DMS114 treated with DMSO at 0.1 percent for 48 hours (cell line): ENCODE measurements at regions not wholly inside any gene's neighbourhood (a gene's known extent, or its start where the extent isn't known, plus 50 kb on each side); places are given as distances from the start of the nearest gene placed in this dataset.

Source experiments
- DNase-seq: peaks from one replicate; lab custom pipeline; 2025; ENCODE audit not compliant: unreplicated experiment; lab: John Stamatoyannopoulos, UW

DNA sequence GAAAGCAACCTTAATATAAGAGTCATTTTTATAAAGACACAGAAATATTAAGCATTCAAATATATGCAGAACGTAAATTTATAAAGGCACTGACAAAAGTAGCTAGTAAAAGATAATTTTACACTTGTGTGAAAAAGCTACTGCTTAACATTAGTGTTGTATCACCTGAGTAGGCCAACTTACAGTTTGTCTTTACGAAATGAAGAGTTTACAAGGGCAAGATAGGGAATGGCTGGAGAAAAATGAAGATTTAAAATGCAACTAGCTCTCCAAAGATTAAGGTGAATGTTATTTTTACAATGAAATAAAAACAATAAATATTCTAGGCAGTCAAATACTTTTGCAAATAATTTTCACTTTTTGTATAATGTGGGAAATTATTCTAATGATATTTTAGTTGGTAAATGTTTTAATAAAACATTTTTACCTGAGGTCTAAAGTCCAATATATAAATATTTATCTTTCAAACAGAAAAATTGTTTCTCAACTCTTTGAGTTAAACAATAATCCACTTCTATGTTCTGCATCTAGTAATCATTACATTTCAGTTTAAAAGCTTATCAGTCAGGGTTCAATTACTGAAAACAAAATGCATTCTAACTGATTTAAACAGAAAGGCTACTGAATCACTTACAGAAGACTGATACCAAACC lies 382.6 kb downstream of the IPMK start:
- DNase-seq, result no peak

DNA sequence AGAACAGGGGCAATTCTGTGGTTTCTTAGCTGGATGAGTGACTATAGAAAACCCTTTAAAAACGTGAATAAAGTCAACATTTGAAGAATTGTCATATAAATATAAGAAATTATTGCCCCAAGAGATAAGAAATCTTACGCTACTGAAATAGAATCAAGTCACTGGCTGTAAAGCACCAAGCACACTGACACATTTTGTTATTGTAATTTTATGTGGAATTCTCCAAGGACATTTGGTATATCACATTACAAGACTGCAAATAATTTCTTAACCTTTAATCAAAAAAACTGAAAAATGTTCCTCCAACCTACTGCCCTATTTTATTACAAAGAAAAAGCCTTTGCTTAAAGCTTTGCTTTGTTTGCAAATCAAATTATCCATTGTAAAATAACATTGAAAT lies 383.3 kb downstream of the IPMK start:
- no peak for DNase-seq

DNA sequence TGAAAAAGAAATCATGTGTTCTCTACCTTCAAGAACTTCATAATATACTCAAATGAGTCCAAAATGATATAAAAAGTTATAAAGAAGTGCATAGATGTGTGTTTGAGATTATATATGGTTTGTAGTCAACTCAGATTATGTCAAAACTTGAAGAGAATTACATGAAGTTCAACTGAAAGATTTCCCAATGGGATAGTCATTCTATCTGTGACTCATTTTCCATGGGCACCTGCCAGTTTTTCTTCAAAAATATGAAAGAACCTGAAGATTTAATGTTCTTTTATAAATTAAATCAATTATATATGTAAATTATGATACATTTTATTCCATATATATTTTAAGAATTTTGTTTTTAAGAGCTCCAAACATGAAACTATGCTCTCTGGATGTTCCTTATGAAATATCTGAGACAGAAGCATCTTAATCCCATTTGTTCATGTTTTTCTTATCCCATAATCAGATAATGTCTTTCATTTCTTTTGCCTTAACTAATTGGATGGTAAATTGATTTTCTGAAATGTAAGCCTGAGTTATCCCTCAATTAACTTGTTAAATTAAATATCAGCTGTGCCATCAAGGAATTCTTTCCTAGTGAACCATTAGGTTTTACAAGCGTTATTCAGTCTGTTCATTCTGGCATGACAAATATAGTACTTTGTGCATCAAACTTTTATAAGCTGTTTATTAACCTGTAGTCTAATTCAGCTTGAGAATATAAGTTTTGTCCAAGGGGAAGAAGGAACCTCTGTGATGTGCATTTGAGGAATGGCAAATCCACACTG lies 387.1 kb downstream of the IPMK start:
- DNase-seq, result no peak

DNA sequence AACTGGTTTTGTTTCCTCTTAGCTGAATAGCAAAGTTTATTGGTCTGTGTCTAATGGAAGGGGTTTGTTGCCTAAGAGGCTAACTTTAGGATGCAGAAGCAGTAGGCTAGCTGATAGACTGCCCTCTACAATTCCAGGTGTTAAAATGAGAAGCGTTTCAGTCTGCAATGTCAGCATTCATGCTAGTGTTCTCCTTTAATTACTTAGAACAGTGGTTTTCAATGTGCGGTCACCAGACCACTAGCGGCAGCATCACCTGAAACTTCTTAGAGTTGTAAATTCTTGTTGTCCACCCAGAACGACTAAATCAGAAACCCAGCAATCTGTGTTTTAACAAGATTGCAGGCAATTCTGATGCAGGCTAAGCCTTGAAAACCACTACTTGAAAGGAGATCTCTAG lies 392.9 kb downstream of the IPMK start:
- no peak for DNase-seq

DNA sequence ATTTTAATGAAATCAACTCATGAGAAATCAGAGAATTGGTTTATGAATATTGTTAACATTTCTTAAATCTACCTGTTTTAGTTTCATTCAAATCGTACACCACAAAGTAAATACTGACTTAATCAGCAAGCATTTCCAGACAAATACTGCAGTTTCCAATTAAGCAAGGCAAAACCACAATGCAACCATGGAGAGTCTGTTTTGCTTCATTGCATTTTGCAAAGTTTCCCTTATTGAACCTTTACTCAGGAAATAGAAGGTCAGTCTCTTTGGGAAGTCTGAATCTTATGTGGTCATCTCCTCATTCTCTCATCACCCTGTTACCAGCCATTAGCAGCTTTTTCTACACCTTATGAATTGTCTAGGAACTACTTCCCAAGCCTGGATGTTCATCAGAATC lies 400.5 kb downstream of the IPMK start:
- no peak for DNase-seq

DNA sequence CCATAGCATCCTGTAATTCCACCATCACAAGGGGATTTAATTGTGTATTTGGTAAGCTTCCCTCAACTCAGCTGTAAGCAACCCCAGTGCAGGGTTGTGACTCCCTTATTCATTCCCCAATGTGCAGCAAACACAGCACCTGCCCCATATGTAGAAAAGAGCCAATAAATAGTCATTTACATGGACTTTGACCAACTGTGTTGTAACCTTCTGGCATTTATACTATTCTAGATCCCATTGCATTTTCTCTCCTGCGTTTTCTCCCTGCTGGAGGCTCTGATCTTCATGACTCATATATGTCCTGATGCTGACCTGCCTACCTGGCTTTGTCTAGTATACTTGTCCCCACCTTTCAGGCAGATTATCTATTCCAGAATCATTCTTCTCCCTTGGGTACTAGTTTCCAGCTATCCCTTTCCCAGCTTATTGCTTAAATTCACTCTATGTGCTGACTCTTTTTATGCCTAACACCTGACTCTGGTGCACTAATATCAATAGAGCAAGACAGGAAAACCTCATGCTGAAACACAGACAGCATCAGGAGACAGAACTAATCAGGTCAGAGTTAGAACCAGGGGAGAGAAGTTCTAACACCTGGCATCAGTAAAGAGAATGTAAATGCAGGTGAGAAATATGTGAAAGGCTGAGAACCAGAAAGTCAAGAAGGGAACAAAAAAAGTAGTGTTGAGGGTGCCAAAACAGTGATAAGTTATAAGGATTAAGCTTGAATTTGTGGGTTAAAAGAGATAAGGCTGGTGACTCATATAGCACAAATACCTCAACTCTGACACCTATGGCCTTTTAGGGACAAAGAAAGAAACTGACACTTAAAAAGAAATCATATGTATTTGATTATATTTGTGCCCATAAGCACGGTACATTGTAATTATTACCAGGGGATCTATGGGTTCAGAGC lies 402.7 kb downstream of the IPMK start:
- no peak for DNase-seq

DNA sequence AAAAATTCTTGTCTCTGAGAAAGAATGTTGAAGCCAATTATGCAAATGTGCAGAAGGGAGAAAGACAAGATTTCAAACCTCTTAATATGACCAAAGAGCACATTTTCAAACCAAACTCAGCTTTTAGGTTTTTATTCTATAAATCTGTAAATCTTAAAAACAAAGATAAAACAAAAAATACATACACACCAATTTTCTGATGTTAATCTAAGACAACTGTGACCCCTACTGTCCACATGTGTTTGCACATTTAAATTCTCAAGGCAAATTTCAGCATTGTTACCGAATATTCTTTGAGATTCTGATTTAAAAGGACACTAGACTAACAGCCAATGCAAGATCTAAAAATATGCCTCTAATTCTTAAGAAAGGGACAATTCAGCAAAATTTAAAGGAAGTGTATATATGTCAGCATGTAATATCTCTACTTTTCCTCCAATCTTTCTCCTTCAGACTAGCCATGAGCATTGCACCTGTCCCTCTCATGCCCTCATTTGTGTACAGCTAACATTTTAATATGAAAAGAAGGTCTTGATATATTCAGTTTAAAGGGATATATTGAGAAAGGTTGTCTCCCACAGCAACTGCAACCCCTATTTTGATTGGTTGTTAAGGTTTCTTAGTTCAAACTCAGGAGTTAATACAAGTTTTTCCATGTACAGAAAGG lies 417.9 kb downstream of the IPMK start:
- DNase-seq, result no peak

DNA sequence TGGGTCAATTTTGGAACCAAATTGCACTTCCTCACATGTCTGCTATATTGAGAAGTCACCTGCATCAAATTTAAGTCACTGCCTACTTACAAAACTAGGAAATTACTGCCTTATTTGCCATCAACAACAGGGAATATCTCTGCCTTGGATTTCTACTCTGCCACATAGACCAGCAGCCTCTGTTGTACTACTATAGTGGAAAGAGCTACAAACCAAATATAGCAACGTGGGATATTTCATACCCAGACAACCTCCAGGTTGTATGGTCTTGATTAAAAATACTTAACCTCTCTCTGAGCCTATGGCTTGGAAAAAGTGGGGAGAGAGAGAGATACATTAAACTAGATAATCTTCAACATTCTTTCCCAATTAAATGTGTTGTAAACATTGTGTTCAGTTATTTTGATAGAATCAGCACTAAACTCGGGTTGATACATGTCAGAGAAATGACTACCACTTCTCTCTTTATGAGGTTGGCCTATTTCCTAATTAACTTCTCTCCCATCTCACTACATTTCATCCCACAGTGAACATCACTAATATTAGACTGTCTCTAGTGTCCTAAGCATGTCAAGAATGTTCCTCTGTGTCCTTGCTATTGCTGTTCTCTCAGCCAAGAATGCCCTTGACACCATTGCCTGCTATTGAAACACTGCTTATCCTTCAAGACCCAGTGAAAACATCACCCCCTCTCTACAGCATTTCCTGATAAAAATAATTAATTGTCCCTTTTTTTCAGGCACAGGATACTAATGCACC lies 421.2 kb downstream of the IPMK start:
- DNase-seq, result no peak

DNA sequence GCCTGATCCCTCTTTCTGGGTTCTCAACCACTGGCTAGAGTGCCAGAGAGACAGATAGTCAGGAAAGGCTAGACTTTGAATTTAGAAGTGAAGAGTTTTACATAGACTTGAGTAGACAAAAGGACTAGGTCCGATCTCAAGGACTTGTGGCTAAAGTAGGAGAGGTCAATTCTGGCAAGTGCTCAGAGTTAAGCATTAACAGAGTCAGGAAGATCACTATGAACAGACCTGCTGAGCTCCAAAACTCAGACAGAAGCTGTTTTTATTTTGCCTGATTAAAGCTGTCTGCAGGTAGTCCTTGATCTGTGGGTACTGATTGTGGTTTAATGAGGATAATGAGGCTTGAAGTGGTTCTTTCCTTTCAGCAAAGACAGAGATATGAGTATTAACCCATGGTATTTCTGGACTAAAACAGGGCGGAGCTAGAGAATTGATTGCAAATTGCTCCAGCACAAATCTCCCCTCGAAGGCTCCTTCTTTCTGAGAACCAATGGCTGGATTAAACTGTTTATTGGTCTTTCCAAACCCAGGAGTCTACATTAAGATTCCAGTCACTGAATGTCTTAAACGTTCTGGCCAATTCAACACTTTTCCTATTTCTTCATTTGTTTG lies 423.2 kb downstream of the IPMK start:
- no peak for DNase-seq

DNA sequence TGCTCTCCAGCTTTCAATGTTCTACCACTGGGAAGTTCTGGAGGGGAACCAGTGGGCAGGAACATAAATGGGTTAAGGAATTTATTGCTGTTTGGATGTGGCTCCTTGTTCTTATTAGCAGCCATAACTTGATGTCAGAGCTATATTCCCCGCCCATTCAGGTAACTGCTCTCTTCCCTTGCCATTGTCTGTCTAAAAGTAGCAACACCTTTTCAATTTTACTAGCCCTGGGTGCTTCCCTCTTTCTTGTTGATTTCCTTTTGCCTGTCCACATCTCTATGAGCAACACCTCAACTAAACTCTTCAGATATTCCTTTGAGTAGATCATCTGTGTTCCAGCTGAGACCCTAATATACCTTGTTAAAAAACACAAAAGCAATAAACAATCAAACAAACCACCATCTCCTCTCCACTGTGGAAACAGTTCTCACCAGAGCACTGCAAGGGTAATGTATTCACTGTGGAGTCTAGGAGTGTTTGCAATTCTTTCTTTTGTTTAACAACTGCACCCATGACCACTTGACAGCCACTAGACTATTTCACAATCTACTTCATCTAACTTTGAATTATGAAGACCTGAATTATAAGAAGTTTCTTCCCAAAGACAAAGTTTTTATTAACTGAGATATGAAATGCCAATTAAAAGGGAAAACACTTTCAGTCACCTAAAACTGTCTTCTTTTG lies 436.7 kb downstream of the IPMK start:
- DNase-seq, result no peak

DNA sequence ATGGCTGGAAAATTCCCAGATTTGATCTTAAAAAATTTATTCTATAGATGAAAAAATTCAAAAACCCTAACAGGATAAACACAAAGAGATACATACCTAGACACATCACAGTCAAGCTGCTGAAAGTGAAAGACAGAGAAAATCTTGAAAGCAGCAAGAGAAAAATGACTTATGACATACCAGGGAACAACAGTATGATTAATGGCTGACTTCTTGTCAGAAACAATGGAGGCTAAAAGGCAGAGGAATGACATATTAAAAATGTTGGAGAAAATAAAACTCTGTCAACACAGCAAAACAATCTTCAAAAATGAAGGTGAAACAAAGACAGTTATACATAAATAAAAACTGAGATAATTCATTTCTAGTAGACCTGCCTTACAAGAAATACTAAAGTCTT lies 442.7 kb downstream of the IPMK start:
- no peak for DNase-seq

DNA sequence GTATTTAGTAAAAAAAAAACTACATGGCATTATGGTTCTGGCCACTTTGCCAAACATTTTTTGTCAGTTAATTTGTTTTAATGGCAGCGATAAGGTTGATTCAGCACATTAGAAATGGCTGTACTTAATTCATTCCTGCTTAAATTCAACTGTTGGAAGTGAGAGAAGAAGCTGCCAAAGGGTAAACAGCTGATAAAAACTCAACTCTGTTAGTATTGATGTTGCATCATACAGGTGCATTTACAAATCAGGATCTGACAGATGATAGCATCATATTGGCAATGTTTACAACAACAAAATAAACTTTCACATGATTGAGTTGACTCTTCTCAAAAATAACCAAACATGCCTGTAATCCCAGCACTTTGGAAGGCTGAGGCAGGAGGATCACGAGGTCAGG lies 444.3 kb downstream of the IPMK start:
- DNase-seq, result no peak

DNA sequence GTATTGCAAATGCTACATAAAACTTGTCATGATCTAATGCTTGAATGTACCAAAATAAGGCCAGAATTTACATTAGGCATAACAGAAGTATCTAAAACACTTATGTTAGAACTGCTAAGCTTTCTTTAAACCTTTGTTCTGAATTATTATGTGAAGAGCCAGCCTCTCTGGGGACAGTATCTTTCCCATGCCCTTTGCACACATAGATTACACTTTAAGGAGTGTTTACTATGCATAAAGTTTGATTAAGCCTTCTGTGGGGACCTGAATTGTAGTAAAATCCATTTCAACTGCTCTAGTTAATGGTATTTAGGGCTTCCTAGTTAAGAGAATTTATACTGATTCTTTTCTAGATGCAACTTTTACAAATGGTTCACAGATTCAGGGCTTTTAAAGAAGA lies 444.7 kb downstream of the IPMK start:
- no peak for DNase-seq

DNA sequence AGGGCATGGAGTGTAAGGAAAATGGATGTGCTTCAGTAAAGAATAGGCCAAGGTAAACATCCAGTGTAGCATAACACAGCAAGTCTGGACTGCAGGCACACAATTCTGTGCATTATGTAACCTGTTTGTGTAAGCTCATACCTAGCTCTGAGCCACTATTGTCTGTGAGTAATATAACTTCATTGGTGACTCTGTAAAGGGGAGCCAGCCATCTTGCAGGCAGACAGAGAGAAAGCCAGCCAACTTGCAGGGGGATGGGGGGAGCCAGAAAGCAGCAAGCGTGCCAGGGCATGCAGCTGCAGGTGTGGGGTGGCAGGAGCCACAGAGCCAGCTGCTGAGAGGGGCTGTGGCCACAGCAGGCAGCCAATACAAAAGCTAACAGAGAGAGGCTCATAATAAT lies 449.2 kb downstream of the IPMK start:
- DNase-seq, result no peak

DNA sequence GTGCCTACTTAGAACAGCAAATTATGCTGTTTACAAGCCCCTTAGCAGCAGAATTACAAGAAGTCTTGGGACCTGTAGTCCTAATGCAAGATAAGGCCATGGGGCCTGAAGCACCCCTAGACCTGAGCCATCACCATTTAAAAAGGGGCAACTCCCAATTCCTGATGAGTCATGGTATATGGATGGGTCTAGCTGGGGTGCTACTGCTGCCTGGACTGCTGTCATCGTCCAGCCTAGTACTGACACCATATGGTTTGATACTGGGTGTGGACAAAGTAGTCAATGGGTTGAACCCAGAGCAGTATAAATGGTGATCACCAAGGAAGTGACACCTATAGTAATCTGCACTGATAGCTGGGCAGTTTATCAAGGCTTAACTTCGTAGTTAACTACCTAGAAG lies 450.0 kb downstream of the IPMK start:
- no peak for DNase-seq

DNA sequence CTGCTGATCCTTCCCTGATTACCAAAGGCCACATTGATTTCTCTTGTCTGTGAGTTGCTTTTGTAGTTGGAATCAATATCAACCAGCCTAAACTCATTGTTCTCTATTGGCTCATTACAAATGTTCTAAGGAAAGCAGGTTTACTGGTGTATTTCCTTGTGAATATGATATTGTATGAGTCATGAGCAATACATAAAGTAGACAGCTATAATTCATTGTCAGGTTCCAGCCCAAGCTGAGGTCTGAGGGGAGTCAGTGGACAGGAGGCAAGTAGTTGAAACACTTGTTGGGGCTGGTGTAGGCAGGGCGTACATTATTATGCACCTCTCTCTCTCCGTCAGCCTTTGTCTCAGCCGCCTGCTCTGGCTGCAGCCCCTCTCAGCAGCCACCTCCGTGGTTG lies 451.7 kb downstream of the IPMK start:
- no peak for DNase-seq

DNA sequence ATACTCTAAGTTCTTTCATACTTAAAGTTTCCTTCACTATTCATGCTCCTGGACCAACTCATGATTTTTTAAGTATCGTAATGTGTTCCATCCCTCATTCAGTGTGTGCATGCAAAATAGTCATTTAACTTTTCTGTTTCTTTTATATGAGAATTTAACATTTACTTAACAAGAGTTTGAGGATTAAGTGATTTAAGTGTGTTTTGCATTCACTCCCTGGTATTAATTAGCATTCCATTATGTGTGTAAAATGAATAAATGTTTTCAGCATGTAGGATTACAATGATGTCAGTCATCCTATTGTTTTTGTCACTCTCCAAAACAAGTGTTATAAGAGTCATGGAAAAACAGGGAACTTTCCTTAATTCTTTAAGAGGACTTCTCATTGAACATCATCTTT lies 457.7 kb downstream of the IPMK start:
- no peak for DNase-seq

DNA sequence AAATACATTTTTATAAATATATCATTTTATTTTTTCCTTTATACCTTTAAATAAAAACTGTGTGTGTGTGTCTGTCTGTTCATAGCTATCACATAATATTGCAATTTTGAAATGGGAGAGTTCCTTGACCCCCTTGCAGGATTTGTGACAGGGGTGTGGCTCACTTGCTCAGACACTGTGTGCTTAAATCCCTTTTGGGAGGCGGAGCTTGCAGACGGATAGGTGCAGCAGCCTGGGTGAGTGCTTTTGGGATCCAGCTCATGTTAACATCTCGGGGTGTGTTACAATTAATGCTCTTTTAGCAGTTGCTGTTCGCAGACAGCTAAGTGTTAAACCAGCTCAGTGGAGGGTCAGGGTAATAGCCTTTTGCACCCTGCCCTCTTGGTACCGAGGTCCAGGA lies 459.8 kb downstream of the IPMK start:
- no peak for DNase-seq

DNA sequence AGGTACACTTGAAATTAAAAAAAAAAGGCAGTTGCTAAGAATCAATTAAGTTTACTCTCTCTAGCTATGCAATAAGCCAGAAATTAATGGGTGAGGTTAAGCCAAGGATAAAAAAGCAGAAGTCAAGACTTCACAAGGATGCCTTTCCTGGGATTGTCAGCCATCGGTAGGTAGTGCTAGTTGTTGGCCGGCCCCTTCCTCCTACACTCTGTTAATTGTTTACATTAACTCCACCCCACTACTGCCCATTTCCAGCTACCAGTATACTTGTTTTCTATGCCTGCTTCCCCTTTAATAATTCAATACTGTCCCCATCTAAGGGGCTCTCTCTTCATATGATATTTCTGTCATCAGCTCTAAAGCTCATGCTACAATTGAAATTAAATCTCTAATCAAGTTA lies 461.0 kb downstream of the IPMK start:
- DNase-seq, result no peak

DNA sequence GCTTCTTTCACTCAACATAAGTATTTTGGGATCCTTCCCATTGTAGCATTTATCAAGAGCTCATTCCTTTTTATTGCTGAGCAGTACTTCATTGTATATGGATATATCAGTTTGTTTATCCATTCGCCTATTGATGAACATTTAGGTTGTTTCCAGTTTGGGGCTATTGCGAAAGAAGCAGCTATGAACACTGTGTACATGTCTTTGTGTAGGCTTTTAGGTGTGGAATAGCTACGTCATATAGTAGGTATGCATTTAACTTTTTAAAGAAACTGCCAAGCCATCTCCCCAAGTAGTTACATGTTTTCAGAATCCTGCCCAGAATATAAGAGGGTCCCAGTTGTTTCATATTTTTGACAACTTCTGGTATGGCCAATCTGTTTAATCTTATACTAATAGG lies 468.1 kb downstream of the IPMK start:
- no peak for DNase-seq
